HG03354 (cell line): ENCODE measurements at regions not wholly inside any gene's neighbourhood (a gene's known extent, or its start where the extent isn't known, plus 50 kb on each side); places are given as distances from the start of the nearest gene placed in this dataset.
"Not testable (repeated sequence)": the region's sequence is repeated elsewhere in the genome, so short reads cannot be mapped to it uniquely, and the experiment has no call there.

Experiments used
- ATAC-seq: cut with Tn5 transposase; IDR thresholded peaks from one replicate; pipeline ENCODE4 v1.9.1; 2021; ENCODE audit warnings: mild to moderate bottlenecking; ENCODE audit not compliant: unreplicated experiment, poor library complexity, severe bottlenecking

GRCh38 chr16:60739737-60740683 lies 1296.2 kb downstream of the CDH8 start:
- no peak for ATAC-seq

- no peak for ATAC-seq
These were observed 1304.7 kb downstream of the CDH8 start for GRCh38 chr16:60731329-60732050.

GRCh38 chr16:60729051-60729450 lies 1307.2 kb downstream of the CDH8 start:
- ATAC-seq: no peak

GRCh38 chr16:60727851-60728250 lies 1308.4 kb downstream of the CDH8 start:
- ATAC-seq: no peak

GRCh38 chr16:60720060-60720459 lies 1316.2 kb downstream of the CDH8 start:
- ATAC-seq: no peak

- no peak for ATAC-seq
These were observed 1318.4 kb downstream of the CDH8 start for GRCh38 chr16:60717808-60718207.

GRCh38 chr16:60712144-60712543 lies 1324.1 kb downstream of the CDH8 start:
- no peak for ATAC-seq

- no peak for ATAC-seq
These were observed 1331.5 kb downstream of the CDH8 start for GRCh38 chr16:60704726-60705125.

- no peak for ATAC-seq
These were observed 1333.1 kb downstream of the CDH8 start for GRCh38 chr16:60703096-60703495.

GRCh38 chr16:60686824-60687223 lies 1349.4 kb downstream of the CDH8 start:
- ATAC-seq: no peak

- no peak for ATAC-seq
These were observed 1352.2 kb downstream of the CDH8 start for GRCh38 chr16:60684002-60684401.

- no peak for ATAC-seq
These were observed 1354.0 kb downstream of the CDH8 start for GRCh38 chr16:60682219-60682618.

- no peak for ATAC-seq
These were observed 1355.2 kb downstream of the CDH8 start for GRCh38 chr16:60681043-60681442.

- no peak for ATAC-seq
These were observed 1361.2 kb downstream of the CDH8 start for GRCh38 chr16:60675022-60675421.

GRCh38 chr16:60674241-60674640 lies 1362.0 kb downstream of the CDH8 start:
- ATAC-seq: no peak

- ATAC-seq: no peak
These were observed 1380.6 kb downstream of the CDH8 start for GRCh38 chr16:60655514-60656153.

GRCh38 chr16:60651346-60651745 lies 1384.9 kb downstream of the CDH8 start:
- no peak for ATAC-seq

- no peak for ATAC-seq
These were observed 1387.9 kb downstream of the CDH8 start for GRCh38 chr16:60648290-60648689.

- not testable (repeated sequence) for ATAC-seq
These were observed 1388.8 kb downstream of the CDH8 start for GRCh38 chr16:60647388-60647787.

GRCh38 chr16:60646631-60647030 lies 1389.6 kb downstream of the CDH8 start:
- ATAC-seq: no peak
